Inflammatory macrophage treated with lipopolysaccharide for 1 hour (primary cell): ENCODE measurements at regions not wholly inside any gene's neighbourhood (a gene's known extent, or its start where the extent isn't known, plus 50 kb on each side); places are given as distances from the start of the nearest gene placed in this dataset.

Experiments used
- DNase-seq, 2 donors: peaks; one replicate each; pipeline ENCODE4 v3.0.0-alpha.2; 2020 to 2022

DNA sequence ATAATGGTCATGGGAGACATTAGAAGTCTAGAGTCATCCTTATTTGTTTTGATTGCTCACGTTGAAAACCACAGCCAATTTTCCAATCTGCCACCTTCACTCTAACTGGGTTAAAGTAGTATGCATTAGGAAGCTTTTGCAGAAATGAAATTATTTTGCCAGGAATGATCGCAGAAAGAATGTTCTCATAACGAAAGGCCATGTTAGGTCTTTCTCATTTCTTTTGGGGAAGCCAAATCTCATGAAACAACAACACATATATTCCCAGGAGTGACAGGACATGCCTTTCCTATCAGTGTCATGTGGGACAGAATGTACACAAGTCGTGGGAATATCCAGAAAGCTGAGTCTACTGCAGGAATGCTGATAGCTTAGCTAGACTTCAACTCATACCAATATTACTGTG lies 386.3 kb downstream of the AASDHPPT start:
- DNase-seq, result no peak

DNA sequence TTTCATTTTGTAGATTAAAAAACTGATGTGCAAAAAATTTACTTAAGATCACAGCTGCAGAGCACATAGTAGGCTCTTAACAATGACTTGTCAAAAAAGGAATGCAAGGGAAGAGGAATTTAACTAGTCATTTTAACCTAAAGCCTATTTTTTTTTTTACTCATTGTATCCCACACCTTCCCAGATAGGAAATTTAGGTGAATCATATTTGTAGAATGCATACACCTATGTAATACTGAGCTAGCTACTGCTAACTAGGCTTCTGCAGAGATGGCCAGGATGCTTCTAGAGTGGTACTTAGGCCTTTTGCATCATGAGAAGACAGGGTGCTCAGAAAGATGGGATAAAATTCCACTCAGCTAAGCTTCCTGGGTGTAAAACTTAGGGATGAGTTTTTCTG lies 387.3 kb downstream of the AASDHPPT start:
- no peak for DNase-seq

DNA sequence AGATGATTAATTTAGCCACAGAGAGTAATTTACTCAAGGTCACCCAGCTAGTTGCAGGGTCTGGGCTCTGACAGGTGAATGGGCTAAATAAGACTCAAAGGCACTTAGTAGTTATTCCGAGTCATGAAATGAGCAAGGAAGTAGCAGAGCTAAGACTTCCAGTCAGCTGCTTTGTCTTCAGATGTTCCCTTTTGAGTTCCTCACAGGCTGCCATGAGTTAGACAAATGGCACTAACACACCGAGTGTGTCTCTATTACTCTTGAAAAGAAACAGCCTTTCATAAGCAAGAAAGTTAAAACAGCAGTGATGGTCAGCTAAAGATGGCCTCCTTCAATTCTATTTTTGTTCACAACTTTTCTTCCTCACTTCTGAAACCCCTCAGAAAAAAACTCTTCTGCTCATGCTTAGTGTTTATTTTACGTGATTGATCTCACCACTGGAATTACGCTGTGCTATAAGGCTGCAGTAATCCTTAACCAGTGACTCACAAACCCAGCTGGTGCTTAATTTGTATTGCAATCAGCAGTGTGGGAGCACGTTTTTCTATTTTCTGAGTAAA lies 389.1 kb downstream of the AASDHPPT start:
- DNase-seq, result no peak

DNA sequence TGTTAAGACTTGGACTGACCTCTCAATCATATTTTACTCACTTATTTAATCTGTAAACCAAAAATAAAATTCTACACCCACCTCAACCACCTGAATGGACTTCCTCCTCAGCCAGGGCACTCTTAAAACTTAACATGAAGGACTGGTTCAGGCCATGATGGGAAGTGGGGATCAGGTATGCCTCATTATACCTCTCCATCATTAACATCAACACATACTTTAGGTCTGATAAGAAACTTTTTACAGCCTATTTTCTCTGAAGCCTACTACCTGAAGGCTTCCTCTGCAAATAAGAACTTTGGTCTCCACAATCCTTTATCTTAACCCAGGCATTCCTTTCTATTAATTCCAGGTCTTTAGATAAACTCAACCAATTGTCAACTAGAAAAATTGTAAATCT lies 390.0 kb downstream of the AASDHPPT start:
- DNase-seq, result no peak

DNA sequence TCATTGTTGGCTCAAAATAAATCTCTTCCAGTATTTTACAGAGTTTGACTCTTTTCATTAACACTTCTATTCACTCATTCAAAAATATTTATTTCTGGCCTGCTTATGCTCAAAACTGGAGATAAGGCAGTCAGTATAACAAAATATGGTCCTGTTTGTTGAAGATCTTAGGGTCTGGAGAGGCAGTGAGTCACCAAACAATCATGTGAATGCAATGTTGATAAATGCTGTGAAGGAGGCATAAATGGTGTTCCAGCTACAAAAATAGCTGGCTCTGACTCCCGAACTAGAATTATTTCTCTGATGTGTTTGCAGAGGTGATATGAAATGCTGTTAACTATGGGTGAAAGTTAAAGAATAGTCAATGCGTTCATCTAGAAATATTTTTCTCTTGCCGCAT lies 390.6 kb downstream of the AASDHPPT start:
- DNase-seq, result no peak

DNA sequence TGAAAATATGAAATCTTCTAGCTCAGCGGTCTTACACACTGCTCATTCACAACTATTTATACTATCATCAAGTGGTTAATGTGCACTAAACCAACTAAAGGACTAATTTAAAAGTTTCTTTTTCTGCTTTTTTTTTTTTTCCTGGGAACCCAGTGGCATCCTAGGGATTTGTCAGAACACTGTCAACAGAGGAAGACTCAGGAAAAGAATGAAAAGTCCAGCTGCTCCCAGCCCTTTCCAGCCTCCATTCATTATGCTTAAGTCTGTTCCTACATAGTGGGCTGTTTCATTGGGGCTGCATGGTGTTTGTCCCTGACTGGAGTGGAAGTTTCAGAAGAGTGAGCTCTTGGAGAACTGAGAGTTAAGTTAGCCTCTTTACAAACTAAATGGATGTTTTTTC lies 391.1 kb downstream of the AASDHPPT start:
- DNase-seq, result no peak

DNA sequence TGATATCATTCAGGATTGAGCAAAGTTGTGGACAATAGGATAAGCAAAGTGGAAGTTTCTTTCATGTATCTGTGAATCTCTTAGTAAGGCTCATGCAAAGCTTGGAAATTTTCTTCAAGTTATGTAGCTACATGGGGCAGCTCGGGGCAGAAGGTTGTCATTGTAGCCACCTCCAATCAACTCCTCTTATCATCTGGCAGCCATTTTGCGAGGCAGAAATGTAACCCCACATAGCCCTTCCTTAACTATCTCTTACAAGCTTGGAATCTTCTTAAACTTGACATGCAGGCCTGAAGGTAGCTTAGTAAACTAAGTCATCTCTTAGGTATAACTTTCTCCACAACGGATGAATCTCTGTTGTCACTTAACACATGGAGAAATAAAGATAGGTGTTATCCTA lies 392.8 kb downstream of the AASDHPPT start:
- DNase-seq, result no peak

DNA sequence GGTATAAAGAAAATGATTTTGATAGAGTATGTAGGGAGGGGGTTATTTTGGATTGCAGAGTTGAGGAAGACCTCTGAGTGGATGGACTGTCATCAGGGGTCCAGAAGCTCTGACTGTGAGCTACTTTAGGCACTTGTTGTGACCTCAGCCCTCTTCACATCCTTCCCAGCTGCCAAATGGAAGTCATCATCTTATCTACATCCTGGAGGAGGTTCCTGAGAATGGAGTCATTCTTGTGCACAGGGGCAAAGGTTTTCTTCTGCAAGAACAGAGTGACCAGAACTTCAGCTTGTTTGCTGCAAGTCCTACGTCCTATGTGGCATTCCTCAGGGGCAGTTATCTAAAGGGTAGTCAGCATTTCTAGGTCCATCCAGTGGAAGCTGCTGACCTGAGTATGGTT lies 393.8 kb downstream of the AASDHPPT start:
- no peak for DNase-seq

DNA sequence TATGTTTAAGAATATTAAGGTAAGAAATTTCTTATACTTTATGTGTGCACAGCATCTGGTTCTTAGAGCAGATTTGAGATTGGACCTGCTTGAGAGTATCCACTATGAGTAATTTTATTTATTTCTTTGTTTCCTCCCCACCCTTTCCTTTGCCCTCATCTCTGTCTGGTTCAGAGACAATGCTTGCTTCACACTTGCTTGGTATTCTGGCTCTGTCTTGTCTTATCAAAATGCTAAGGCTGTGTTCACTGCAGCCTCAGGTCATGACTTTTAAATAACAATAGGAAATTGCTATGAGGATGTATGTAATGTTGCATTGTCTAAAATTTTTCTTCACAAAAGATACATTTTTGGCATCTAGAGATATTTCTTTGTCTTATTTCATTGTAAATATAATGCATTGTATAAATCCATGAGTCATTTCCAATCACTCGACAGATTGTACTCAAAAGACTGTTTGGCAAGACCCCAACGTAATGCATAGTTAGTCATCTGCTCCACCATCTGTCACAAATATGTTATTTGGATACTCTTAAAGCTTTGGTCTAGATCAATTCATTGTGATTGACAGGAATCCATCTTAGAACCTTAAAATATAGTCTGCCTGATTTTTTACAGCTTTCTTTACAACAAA lies 395.7 kb downstream of the AASDHPPT start:
- DNase-seq, result no peak

DNA sequence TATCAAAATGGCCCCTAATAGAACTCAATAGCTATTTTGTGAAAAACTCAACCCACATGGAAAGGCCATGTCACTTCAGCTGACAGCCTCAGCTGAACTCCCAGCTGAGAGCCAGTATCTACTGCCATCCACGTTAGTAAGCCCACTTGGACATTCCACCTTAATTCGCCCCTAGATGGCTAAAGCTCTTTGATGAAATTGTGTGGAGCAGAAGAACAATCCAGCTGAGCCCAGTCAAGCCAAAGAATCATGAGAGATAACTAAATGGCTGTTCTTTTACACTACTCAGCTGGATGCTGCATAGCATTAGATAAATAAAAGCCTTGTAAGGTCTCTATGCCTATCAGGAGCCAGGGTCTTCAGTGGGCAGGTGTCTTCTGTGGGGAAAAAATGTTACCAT lies 396.8 kb downstream of the AASDHPPT start:
- no peak for DNase-seq

DNA sequence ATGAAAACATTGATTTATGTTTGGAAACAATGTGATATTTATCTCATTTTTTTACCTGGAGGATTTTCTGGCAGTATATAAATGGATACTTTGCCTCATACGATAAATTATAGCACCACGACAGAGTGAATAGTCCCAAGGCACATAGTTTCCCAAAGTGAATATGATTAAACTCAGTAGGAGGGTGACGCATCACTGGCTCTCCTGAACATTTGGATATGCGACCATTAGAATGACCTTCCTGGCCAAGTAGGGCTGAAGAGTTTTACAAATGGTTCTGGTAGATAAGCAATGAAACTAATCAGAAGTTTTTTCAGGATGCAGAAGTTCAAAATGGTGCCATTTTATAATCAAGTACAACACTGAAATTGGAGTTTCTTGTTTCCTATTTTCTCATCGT lies 397.7 kb downstream of the AASDHPPT start:
- no peak for DNase-seq

DNA sequence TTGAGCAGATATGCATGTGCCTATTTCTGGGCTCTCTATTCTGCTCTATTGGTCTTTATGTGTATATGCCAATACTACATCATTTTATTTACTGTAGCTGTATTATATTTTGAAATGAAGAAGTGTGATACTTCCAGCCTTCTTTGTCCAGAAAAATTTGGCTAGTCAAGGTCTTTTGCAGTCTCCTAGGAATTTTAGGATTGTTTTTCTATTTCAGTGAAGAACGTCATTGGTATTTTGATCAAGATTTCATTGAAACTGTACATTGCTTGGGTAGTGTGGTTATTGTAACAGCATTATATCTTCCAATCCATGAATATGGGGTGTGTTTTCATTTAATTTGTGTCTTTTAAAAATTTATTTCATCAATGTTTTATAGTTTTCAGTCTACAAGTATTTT lies 400.3 kb downstream of the AASDHPPT start:
- DNase-seq, result no peak

- DNase-seq, result no peak
Observed at GRCh38 chr11:106479646-106480045, 402.2 kb downstream of the AASDHPPT start.

DNA sequence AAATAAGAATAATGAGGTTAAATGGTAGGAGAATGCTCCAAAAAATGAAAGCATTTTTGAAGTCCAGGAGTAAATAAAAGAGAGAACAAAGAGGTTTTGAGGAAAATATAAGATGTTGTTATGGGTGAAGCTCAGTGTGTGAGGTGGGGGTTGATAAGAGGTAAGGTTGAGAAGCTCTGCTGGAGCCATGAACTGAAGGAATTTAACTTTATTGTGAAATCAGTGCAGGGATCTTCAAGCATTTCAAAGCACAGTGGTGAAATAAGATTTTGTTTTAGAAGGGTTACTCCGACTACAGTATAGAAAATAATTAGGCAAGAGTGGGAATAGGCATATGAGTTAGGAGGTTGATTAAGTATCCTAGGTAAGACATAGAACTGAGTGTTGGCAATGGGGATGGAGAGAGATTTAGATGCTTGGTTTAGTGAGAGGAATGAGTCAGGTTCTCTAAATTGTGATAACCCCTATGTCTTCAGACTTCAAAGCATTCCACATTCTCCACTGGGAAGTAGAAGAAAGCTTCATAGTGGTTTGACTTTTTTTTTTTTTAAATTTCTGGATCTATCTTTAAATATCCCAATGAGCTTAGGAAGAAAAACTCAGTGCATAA lies 403.2 kb downstream of the AASDHPPT start:
- DNase-seq, result no peak

DNA sequence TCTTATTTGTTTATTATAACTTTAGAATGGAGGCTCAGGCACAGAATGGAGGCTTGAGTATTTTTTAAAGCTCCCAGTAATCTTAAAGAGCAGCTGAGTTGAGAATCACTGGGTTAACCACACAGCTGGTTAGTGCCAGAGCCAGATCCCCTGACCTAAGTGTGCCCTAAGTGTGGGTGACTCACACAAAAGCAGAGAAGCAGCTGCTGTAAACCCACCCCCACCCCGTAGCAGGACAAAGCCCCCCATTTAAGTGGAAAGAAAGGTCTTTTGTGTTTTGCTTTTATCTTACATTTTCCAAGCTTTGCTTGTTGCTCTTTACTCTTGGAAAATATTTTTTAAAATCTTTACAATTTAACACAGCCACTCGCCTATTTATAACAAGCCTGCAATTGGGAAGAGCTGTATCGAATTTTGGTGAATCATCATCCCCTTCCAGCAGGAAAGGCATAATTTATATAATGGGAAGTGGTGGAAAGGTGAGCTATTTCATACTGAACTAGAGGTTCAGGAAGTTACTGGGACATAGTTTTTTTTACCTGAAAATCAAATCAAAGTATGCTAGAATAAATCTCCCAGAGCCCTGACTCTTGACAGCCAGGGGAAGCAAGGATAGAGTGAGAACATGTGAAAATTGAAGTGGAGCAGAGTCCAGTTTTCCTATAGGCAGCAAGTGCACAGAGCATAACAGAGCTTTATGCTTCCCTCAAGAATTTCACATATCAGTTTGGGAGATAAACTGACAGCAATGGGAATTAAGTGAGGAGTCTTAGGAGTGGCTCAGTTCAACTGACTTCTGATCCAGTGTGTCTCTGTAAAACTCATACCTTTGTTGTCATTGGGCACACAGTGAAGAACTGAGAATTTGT lies 405.7 kb downstream of the AASDHPPT start:
- DNase-seq, result no peak

DNA sequence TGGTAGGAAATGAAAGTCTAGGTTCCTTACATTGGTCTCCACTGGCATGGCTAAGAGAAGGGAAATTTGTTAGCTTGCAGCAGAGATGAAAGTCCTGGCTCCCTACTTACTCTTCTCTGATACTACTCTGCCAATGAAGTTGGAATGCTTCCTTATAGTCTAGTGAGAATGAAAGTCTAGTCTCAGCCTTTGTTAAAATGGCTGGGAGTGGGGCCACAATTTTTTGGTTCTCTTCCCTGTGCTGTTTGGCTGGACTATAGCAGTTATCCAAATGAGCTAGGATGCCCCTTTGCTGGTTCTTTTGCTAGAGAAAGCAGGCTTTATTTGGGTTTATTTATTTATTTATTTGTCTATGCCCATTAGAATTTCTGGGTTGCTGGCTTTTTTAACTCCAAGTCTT lies 414.3 kb downstream of the AASDHPPT start:
- no peak for DNase-seq

DNA sequence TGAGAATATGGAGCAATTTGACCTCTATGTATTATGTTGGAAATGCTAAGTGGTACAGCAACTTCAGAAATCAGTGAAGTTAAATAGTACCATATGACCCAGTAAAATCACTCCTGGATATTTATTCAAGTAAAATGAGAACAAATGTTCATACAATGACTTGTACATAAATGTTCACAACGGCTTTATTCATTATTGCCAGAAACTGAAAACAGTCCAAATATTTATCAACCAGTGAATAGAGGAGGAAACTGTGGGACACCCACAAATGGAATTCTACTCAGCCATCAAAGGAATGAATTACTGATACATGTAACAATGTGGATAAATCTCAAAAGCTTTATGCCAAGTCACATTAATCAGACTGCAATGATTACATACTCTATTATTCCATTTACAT lies 416.3 kb downstream of the AASDHPPT start:
- DNase-seq, result no peak

DNA sequence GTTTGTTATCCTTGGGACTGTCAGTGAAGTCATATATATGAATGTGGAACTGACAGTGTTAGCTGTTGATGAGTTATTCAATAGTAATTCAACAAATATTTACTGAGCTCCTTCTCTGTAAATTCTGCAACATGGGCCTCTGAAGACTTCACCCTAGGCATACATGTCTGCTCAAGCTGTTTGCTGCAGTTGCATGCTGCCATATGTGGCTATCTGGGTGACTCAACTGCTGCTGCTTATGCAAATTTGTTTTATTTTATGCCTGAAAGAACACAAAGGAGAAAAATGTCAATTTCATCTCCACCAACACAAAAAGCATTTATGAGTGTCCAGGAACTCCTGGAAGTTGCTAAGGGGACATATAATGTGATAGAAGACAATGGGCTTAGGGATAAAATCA lies 417.6 kb downstream of the AASDHPPT start:
- no peak for DNase-seq

- no peak for DNase-seq
Observed at GRCh38 chr11:106496677-106497076, 419.2 kb downstream of the AASDHPPT start.

DNA sequence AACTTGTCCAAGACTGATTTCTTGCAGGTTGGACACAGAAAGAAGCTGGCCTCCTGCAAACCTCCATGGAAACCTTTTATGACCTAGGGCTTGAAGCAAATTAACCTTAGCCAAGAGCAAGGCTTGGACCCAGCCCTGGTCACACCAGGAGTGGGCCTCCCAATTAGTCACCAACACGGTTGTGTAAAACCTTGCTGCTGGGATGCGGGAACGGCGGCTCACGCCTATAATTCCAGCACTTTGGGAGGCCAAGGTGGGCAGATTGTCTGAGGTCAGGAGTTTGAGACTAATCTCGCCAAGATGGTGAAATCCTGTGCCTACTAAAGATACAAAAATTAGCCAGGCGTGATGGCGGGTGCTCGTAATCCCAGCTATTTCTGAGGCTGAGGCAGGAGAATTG lies 419.9 kb downstream of the AASDHPPT start:
- no peak for DNase-seq

- DNase-seq, result no peak
Observed at GRCh38 chr11:106497822-106498221, 420.4 kb downstream of the AASDHPPT start.

DNA sequence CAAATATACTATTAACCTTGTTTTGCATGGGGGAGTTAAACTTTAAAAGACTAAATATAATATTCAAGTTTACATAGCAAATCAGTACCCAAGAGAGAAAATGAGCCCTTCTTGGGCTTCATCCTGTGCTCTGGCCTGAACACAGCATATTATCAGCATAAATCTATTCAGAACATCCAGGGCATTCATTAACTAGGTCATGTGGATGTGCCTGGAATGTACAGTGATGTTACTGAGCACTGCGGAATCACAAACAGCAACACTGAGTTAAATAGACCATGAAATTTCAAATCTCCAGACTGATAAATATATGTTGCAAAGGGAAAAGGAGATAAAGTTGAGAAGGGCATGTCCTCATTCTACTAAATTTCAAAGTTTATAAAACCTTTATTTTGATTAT lies 426.4 kb downstream of the AASDHPPT start:
- no peak for DNase-seq

- no peak for DNase-seq
Observed at GRCh38 chr11:106507645-106508306, 430.3 kb downstream of the AASDHPPT start.
